Colon (tissue), 2 donors: ENCODE measurements at regions not wholly inside any gene's neighbourhood (a gene's known extent, or its start where the extent isn't known, plus 50 kb on each side); places are given as distances from the start of the nearest gene placed in this dataset.

Experiments used
- FAIRE-seq: peaks from 2 replicates; lab custom pipeline; 2012; peaks lifted over from hg19 to GRCh38; lab: Jason Lieb, UNC
- donor health status: control.
- donor health status: control.

DNA sequence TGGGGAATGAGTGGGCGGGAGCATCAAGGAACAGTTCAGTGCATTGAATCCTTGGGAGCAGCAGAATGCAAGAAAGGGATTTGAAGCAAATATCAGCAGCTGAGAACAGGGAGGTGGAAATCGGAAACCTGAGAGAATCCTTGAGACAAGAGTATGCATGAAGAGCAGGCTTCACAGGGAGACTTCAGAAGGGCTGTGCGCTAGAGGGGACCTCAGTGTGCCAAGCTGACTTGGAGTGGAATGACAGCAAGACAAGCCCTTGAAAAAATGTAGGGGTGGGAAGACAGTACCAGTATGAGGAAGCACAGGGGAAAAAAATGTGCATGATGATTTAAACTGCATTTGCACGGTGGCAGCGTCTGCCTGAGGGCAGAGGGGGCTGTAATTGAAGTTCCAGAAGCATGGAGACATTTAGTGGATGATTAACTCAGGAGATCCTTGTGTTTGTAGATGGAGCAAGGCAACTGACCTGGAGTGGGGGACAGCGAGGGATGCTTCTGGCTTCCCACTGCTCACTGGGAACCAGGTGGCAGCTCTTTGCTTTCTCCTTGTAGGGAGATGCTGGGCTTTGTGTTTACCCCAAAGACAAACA lies 204.9 kb upstream of the PLET1 start:
- no peak for FAIRE-seq

GRCh38 chr11:112467721-112468120 lies 207.1 kb upstream of the PLET1 start:
- FAIRE-seq, result no peak

- no peak for FAIRE-seq
Observed at GRCh38 chr11:112469376-112469775, 208.7 kb upstream of the PLET1 start.

DNA sequence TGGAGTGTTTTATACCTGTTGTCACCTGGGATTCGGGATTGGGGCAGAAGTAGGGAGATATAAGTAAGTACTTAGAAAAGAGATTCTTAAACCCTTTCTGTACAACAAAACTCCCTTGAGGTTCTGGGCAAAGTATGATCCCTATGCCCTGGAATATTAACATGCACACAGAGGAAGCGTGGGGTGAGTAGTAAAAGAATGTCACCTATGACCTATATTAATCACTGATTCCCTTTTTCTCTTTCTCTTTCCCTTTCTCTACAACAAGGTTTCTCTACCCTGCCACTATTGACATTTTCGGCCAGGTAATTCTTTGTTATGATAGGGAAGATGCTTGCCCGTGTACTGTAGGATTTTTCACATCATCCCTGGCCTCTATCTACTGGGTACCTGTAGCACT lies 209.7 kb upstream of the PLET1 start:
- no peak for FAIRE-seq

GRCh38 chr11:112471731-112472130 lies 211.1 kb upstream of the PLET1 start:
- FAIRE-seq, result no peak

DNA sequence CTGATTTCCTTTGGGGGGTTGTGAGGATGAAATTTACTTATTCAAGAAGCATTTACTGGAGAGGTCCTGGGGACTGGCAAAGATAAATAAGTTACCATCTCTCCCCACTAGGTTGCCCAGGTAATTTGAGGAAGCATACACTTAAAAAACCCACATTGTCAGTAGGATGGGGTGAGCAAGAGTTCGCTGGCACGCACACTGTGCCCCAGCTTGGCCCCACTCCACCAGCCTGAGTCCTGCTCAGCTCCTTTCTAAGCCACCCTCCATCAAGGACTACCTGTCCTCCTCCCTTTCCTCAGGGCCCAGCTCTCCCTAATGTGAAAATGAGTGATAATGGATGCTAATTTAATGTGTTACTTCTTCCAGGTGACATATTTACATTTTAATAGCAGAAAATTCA lies 216.5 kb upstream of the PLET1 start:
- FAIRE-seq, result no peak

DNA sequence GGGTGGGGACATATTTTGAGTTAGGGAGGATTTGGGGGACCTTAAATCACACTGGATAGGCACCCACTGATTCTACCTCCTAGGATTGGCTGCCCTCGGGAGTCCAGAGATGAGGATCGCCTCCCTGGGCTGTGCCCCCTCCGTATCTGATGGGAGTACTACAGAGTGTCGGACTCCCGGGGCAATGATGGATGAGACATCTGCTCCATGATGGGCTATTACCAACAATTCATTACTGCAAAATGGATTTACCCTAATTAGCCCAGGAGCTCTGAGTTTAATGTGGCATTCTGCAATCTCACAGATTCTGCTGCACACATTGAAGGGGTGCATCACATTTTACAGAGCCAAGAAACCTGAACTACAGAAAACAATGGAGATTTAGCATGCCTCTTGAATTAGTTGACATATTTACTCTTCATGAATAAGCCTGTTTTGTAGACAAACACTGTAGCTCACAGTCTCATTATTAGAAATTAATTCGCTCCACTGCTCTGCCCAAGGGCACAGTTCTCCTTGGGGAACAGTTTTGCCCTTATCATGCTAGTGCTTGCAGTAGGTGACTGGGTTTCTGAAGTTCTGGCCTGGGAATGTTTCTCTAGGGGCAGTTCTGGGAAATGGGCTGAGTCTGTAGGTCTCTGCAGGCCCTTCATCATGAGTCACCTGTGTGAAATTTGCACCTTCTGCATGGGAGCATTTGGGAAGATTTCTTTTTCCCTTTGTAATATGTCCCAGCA lies 217.1 kb upstream of the PLET1 start:
- no peak for FAIRE-seq

GRCh38 chr11:112478806-112479205 lies 218.1 kb upstream of the PLET1 start:
- FAIRE-seq, result no peak

GRCh38 chr11:112481431-112481830 lies 220.8 kb upstream of the PLET1 start:
- FAIRE-seq, result no peak

- no peak for FAIRE-seq
Observed at GRCh38 chr11:112481893-112482292, 221.2 kb upstream of the PLET1 start.

- no peak for FAIRE-seq
Observed at GRCh38 chr11:112485280-112485679, 224.6 kb upstream of the PLET1 start.

DNA sequence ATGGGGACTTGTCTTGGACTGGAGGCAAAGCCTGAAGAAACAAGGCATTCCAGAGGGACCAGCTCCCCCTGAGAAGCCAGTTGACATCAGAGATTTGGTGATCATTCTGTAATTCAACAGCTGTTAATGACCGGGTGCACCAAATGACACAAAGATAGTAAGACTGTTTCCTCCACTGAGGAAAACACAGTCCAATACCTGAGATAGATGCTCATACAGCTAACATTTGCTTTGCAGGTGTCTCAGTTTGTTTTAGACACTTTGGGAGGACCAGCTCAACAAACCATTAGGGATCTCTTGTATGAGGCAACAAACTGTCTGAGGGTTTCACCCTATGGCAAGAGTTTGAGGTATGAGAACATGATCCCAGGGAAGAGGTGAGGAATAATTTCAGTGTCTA lies 237.2 kb upstream of the PLET1 start:
- FAIRE-seq, result no peak

GRCh38 chr11:112498701-112499100 lies 238.0 kb upstream of the PLET1 start:
- FAIRE-seq, result no peak

DNA sequence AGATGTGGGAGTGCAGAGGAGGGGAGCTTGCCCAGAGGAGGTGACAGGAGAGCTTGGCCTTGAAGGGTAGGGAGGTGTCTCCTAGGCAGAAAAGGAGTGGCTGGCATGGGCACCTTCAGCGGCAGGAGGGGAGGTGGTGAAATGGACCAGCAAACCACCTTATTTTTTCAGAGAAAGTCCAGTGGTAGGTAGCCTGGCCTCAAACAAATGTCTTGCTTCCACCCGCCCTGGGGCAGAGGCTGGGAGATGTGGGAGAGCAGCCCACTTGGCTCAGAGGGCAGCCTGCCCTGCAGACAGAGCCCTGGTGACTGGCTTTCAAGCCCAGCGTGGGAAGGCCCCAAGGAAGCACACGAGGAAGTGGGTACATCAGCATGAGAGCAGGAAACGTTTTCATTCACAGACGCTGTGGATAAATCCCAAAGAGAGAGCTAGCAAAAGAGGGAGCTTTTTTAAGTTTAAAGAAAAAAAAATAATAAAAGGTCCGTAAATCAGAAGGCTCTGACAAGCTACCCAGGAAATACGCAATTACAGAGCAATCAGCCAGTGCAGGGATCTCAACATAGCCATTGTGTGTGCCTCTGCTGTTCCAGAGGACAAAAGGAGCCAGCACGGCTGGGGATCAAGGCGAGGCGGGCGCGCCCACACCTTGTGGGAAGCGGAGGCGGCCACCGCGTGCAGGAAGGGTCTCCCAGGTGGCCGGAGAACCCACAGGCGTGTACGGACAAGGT lies 238.7 kb upstream of the PLET1 start:
- no peak for FAIRE-seq

GRCh38 chr11:112499881-112500204 lies 239.2 kb upstream of the PLET1 start:
- FAIRE-seq, result no peak

- no peak for FAIRE-seq
Observed at GRCh38 chr11:112503410-112503809, 242.8 kb upstream of the PLET1 start.

DNA sequence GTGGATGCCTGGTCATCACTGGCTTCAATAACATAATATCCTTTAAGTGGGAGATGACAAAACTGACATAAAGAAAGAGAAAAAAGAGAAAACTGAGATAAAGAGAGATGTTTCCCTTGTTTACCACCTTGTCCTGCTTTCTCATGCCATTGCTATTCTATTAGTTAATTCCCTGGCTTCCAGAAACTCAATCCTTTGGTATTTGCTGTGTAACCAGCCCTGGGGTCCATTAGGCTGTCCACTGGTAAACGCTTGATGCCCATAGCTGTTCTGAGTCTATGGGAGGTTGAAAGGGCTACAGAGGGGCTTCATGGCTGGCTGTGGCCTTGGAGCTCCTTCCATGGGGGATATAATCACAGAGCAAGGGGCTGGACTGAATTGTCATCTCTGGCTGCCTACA lies 243.4 kb upstream of the PLET1 start:
- no peak for FAIRE-seq

DNA sequence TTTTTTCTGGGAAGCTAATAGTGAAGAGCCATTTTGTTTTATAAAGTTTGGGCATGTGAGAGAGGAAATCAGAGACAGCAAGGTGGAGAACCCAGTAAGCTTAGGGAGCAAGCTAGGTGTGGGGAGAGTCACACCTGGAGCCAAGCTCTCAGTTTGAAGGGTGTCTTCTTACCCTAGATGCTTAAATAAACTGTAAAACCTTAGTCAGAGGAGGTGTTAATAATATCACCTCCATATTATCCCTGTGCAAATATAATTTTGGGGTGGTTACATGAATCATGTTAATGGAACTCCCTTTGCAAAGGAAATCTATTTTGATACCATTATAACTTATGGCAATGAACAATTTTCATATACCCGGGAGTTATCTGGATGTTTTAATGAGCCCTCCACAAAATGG lies 246.2 kb upstream of the PLET1 start:
- no peak for FAIRE-seq

DNA sequence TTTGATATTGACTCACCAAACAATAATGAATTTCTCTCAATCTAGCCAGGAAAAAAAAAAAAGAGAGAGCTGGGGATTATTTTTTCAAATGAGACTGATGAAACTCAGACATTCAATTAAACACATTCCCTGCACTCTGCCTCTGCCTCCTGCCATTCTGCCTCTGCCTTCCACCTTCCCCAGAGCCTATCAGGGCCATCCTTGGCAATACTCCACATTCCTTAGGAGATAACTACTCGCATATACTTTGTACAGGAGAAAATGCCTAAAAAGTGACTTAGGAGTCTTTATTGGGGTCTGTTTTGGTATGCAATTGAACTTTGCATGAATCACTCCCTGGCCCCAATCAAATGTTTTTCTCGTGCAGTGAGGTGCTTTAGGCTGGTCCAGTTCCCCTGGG lies 246.6 kb upstream of the PLET1 start:
- no peak for FAIRE-seq

GRCh38 chr11:112508750-112509149 lies 248.1 kb upstream of the PLET1 start:
- no peak for FAIRE-seq

DNA sequence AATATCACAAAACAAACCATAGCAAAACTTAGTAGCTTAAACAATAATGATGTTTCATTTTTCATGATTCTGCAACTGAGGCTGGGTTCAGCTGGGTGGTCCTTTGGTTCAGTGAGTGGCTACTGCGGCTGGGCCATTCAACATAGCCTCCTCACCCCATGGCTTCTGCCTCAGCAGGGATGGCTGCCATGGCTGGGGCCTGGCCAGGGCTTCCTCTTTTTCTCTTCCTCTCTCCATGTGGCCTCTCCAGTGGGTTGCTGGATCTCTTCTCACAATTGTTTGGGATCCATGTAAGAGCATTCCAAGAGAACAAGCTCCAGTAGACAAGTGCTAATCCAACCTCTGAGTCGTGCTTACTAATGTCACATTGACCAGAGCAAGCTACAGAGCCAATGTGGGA lies 248.6 kb upstream of the PLET1 start:
- no peak for FAIRE-seq

GRCh38 chr11:112511271-112511670 lies 250.6 kb upstream of the PLET1 start:
- FAIRE-seq, result no peak

- no peak for FAIRE-seq
Observed at GRCh38 chr11:112511911-112512310, 251.3 kb upstream of the PLET1 start.

DNA sequence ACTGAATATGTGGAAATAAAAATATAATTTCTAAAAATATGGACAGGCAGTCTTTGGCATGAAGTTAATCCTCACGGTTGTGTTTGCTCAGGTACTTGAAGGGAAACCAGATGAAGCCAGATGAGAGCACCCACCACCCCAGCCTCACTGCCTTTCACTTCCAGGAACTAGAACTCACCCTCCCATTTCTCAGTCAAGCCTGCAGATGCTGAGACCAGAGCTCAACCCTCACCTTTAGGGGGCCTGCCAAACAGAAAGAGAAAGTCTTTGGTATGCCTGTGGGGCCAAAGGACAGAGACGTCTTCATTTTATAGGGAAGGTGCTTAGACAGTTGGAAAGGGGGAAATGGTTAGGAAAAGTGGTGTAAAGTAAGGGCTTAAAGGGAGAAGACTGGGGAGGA lies 252.8 kb upstream of the PLET1 start:
- no peak for FAIRE-seq
